PC-9 (cell line): ENCODE measurements at regions not wholly inside any gene's neighbourhood (a gene's known extent, or its start where the extent isn't known, plus 50 kb on each side); places are given as distances from the start of the nearest gene placed in this dataset.

Experiments used
- CTCF ChIP-seq: fragments of 200-600 bp; sonication (generic); conservative IDR thresholded peaks from 2 replicates; pipeline ENCODE4 v1.6.1; 2017; ENCODE audit warnings: mixed run types, antibody characterized with exemption, mild to moderate bottlenecking, moderate library complexity
- EZH2 ChIP-seq: fragments of 200-600 bp; sonication (generic); IDR thresholded peaks from 2 replicates; pipeline ENCODE4 v1.8.0; 2017; ENCODE audit warnings: antibody characterized with exemption, low read depth

DNA sequence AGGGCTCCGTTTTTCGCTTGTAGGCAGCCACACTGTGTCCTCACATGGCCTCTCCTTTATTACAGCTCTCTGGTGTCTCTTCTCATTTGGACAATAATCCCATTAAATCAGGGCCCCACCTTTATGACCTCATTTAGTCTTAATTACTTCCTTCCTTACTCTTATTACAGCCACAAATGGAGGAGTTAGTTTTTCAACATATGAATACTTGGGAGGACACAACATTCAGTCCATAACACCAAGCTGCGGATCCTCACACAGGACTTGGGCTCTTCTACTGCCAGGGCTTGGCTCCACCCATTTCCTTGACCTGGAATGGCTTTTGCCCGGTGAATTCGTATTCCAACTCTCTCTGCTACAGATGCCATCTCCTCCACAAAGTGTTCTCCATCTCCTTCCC, 74.3 kb upstream of the SLC7A14 start:
- TF ChIP-seq CTCF, result no peak
- TF ChIP-seq EZH2, result no peak
